Eye (tissue), 1 donor: ENCODE measurements at regions not wholly inside any gene's neighbourhood (a gene's known extent, or its start where the extent isn't known, plus 50 kb on each side); places are given as distances from the start of the nearest gene placed in this dataset.
"Not testable (repeated sequence)": the region's sequence is repeated elsewhere in the genome, so short reads cannot be mapped to it uniquely, and the experiment has no call there.

ENCODE experiments used
- DNase-seq: peaks from one replicate; pipeline ENCODE4 v3.0.0-alpha.2; 2015

DNA sequence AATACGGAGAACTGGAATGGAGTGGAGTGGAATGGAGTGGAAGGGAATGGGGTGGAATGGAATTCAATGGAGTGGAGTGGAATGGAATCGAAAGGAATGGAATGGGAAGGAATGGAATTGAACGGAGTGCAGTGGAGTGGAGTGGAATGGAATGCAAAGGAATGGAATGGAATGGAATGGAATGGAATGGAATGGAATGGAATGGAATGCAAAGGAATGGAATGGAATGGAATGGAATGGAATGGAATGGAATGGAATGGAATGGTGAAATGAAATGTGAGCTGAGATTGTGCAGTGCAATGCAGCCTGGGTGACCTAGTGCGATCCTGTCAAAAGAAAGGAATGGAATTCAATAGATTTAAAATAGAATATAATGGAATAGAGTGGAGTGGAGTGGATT lies 357.3 kb upstream of the WSB1 start:
- DNase-seq, result not testable (repeated sequence)

DNA sequence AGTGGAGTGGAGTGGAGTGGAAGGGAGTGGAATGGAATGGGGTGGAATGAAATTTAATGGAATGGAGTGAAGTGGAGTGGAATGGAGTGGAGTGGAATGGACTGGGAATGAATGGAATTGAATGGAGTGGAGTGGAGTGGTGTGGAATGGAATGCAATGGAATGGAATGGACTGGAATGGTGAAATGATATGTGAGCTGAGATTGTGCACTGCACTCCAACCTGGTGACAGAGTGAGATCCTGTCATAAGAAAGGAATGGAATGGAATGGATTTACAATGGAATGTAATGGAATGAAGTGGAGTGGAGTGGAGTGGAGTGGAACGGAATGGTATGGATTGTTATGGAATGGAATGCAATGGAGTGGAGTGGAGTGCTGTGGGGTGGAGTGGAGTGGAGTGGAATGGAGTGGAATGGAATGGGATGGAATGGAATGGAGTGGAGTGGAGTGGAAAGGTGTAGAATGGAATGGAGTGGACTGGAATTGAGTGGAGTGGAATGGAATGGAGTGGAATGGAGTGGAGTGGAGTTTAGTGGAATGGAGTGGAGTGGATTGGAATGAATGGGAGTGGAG lies 356.1 kb upstream of the WSB1 start:
- not testable (repeated sequence) for DNase-seq

DNA sequence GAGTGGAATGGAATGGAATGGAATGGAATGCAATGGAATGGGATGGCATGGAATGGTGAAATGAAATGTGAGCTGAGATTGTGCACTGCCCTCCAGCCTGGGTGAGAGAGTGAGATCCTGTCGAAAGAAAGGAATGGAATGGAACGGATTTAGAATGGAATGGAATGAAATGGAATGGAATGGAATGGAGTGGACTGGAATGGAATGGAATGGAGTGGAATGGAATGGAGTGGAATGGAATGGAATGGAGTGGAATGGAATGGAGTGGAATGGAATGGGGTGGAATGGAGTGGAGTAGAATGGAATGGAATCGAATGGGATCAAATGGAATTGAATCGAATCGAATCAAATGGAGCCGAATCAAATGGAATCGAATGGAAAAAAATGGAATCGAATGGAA lies 354.2 kb upstream of the WSB1 start:
- DNase-seq, result not testable (repeated sequence)

DNA sequence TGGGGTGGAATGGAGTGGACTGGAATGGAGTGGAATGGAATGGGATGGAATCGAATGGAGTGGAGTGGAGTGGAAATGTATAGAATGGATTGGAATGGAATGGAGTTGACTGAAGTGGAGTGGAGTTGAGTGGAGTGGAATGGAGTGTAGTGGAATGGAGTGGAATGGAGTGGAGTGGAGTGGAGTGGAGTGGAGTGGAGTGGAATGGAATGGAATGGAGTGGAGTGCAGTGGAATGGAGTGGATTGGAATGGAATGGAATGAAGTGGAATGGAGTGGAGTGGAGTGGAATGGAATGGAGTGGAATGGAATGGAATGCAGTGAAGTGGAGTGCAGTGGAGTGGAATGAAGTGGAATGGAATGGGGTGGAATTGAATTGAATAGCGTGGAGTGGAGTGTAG lies 353.3 kb upstream of the WSB1 start:
- not testable (repeated sequence) for DNase-seq

DNA sequence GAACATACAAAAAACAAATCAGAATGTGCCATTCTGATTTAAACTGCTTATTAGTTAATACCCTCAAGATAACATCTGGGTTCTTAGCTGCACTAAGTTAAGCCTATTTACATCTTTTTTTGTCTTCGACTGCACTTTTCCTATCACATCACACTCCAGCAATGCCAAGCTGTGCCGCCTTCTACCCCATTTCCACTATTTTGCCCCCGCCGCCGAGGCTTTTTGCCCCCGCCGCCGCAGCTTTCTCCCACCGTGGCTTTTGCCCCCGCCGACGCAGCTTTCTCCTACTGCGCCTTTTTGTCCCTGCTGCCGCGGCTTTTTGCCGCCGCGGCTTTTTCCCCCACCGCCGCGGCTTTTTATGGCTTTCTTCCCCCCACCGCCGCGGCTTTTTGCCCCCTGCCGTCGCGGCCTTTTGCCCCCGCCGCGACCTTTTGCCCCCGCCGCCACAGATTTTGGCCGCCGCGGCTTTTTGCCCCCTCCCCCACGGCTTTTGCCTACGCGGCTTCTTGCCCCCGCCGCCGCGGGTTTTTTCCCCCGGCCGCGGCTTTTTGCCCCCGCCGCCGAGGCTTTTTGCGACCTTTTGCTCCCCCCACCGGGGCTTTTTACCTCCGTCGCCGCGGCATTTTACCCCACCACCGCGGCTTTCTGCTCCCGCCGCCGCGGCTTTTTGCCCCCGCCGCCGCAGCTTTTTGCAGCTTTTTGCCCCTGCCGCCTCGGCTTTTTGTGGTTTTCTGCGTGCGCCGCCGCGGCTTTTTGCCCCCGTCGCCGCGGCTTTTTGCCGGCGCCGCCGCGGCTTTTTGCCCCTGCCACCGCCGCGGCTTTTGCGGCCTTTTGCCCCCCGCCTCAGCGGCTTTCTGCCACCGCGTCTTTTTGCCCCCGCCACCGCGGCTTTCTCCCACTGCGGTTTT lies 331.4 kb upstream of the WSB1 start:
- no peak for DNase-seq

DNA sequence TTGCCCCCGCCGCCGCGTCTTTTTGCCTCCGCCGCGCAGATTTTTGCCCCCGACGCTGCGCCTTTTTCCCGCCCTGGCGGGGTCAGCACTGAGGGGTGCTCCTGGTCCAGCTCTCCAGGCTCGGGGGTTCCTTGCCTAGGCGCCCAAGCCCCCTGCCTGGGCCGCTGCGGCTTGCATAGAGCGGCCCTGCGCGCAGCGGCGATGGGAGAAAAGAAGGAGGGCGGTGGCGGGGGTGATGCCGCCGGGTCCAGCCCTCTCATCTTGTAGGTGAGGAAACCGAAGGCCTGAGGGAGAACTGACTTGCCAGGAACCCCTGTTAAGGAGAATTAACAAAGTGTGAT lies 330.8 kb upstream of the WSB1 start:
- DNase-seq, result no peak

DNA sequence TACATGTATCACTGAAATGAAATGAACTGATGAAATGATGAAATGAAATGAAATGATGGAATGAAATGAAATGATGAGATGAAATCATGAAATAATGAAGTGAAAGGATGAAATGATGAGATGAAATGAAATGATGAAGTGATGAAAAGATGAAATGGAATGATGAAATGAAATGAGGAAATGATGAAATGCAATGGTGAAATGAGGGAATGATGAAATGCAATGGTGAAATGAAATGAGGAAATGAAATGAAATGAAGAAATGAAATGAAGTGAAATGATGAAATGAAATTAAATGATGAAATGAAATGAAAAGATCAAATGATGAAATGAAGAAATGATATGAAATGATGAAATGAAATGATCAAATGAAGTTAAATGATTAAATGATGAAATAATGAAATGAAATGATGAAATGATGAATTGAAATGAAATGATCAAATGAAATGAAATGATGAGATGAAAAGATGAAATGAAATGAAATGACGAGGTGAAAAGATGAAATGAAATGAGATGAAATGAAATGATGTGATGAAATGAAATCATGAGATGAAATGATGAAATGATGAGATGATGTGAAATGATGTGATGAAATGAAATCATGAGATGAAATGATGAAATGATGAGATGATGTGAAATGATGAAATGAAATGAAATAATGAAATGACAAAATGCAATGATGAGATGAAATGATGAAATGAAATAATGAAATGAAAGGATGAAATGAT lies 327.9 kb upstream of the WSB1 start:
- peak; percentile 12 for DNase-seq

DNA sequence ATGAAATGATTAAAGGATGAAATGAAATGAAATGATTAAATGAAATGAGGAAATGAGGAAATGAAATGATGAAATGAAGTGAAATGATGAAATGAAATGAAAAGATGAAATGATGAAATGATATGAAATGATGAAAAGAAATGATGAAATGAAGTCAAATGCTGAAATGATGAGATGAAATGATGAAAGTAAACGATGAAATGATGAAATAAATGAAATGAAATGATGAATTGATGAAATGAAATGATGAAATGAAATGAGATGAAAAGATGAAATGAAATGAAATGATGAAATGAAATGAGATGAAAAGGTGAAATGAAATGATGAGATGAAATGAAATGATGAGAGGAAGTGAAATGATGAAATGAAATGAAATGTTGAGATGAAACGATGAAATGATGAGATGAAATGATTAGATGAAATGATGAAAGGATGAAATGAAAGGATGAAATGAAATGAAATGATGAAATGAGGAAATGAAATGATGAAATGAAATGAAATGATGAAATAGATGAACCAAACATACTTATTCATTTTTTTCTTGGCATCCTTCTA lies 327.2 kb upstream of the WSB1 start:
- DNase-seq, result peak; percentile 11

DNA sequence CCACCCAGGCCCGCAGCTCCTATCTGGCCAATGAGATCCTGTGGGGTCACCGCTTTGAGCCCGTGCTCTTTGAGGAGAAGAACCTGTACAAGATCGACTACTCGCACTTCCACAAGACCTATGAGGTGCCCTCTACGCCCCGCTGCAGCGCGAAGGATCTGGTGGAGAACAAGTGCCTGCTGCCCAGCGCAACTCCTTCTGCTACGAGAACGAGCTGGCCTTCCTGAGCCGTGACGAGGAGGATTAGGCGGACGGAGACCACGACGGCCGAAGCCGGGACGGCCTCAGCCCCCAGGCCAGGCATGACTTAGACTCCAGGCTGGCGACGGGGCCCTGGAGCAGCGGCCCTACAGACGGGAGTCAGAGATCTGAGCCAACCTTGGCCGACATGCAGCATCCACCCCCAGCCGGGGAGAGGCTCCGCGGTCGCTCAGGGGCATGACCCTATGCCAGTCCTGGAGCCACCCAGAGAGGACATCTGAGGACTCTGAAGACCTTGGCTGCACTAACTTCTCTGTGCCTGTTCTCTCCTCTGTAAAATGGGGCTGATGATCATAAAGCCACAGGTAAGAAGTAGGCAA lies 312.0 kb upstream of the WSB1 start:
- DNase-seq, result not testable (repeated sequence)

DNA sequence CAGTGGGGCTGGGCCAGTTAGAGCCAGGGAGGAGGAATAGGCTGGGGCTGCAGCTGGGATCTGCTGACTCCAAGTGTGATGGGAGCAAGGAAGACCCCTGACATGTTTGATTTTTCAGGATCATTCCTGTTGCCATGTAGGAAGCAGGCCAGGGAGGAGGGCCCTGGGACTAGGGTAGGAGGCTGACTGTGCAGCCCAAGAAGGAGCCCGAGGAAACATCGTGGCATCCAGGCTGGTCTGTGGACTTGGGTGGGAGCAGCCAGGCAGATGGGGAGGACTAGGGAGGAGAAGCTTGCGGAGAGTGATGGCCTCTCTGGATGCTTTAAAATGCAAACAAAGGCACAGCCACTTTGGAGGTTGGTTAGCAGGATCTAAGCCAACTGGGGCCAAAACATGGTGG lies 311.4 kb upstream of the WSB1 start:
- not testable (repeated sequence) for DNase-seq

DNA sequence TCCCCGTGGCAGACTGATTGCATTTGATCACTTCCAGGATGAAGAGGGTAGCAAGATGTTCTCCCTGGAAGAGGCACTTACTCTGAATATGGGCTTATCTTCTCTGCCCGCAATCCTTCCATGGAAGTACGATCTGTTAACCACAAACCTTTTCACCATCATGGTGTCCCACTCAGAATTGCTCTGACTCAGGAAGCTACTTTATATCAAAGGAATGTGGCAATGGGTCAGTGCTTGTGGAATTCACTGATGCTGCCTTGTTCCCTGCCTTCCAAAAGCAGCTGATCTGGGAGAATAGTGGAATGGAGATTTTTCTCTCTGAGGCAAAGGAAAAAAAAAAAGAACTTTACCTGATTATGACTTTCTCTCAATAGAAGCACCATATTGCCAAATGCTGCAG lies 306.1 kb upstream of the WSB1 start:
- not testable (repeated sequence) for DNase-seq

DNA sequence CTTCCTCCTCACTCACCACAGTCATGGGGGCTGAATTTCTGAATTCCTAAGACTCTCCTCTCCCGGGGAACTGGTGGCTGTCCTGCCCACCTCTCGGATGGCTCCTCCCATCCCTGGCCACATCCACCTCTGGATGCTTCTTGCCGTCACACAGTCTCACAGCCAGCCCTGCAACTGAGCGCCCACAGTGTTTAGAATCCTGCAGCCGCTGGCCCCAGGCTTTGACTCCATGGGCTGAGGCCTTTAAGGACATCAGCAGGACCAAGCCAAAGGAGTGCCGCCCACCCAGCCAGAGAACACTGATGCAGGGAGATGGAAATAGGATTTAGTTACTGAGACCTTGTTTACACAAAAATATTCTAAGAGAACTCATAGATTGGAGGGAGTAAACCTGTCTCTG lies 299.3 kb upstream of the WSB1 start:
- DNase-seq, result not testable (repeated sequence)

DNA sequence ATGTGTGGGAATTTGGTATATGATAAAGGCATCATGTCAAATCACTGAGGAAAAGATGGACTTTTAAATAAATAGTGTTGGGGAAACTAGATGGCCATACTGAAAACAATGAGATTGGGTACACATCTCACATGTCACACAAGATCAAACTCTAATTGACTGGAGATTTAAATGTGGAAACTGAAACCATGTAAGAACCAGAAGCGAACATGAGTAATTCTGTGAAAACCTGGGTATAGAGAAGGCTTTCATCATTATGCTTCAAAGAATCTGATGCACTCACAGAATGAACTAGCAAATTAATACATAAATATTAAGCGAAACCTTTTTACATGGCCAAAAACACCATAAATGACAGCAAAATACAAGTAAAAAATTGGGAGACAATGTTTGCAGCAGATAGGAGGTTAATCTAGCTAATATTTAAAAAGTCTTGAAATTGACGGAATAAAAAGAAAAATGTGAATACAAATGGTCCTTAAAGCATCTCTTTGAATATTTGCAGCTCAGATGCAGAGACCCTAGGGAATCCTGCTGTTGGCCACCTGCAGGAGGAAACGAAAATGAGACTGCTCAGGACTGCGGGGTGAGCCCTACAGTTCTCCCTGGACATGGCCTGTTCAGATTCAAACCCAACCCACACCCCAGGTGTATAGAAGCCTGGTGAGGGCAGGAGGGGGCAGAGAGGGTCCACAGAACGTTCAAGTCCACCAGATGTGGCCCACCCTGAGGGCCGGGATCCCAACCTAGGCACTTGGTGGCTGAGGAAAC lies 297.6 kb upstream of the WSB1 start:
- not testable (repeated sequence) for DNase-seq

DNA sequence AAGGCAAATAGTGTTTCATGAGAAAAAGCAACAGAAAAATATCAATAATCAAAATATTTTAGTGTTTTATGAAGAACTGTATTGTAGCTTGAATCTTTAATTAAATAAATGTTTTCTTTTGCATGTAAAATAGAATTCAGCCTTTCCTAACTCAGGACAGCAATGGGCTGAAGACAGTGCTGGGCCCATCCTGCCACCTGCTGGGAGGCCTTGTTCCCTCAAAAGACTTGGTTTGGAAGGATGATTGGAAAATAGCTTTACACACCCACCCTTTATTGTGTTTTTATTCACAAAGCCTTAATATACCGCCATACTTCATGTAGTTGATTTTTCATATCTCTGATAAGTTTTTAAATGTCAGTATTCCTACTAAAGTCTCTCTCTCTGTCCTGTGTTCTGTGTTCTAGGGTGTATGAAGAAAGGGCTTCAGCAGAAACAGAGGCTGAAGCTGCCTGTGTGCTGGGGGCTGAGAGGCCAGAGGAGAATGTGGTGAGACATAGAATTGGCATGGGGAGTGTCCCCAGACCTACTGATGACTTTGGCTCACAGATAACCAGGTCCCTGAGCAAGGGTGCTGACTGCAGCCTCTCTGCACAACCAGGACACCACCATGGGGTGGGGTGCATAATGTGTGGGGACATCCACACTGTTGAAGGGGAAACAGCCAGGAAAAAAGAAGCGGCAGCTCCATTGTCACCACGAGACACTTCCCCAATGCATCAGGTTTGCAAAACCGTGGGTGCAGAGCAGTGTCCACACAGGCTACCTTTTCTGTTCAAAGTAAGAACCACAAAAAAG lies 286.0 kb upstream of the WSB1 start:
- DNase-seq, result not testable (repeated sequence)

DNA sequence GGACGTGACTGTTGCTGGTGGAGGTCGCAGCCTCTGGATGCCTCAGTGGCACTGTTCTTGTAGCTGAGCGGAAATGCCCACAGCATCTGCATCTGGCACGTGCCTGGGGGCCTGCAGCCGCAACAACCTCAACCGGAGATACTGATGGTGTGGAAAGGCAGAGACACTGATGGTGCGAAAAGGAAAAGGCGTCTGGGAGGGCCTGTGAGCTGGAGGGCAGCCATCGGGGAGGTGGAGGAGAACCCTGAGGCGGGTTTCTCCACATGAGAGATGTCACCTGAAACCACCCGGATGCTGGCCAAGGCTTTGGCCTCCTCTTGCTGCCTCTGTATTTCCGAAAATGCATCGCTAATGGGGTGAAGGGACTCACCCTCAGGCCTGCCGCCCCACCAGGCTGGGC lies 284.8 kb upstream of the WSB1 start:
- DNase-seq, result no peak

DNA sequence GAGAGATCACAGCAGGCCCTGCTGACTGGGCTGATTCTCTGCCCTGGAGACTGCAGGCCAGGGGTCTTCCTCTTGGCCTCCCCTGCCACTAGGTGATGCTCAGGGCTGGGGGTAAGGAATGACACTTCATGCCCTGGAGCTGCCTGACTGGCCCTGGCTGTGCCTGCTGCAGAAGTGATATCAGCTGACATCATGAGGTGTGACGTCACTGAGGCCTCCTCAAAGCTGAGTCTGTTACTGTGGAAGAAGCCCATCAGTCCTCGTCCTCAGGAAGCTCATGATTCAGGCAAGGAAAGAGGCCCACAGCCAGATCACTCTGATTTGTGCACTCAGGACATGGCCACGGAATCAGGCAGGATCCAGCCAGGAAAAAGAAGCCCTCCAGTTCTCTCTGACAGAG lies 283.8 kb upstream of the WSB1 start:
- DNase-seq, result not testable (repeated sequence)

DNA sequence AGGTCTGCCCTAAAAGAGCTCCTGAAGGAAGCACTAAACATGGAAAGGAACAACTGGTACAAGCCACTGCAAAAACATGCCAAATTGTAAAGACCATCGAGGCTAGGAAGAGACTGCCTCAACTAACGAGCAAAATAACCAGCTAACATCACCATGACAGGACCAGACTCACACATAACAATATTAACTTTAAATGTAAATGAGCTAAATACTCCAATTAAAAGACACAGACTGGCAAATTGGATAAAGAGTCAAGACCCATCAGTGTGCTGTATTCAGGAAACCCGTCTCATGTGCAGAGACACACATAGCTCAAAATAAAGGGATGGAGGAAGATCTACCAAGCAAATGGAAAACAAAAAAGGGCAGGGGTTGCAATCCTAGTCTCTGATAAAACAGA lies 263.4 kb upstream of the WSB1 start:
- not testable (repeated sequence) for DNase-seq

DNA sequence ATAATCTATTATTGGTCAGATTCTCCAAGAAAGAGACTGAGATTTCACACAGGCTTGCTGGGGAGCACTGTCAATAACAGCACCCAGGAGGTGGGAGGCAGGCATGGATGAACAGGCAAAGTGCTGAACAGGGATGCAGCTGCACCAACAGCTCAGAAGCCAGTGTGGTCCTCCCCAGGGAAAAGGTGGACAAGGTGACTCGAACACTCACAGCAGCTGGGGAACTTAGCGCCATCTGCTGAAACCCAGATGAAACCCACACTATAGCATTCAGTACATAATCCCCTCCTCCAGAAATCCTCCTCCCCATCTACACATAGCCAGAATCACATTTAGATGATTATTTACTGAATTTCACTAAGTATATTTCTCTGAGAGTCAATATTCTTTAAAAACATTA lies 255.2 kb upstream of the WSB1 start:
- DNase-seq, result no peak

DNA sequence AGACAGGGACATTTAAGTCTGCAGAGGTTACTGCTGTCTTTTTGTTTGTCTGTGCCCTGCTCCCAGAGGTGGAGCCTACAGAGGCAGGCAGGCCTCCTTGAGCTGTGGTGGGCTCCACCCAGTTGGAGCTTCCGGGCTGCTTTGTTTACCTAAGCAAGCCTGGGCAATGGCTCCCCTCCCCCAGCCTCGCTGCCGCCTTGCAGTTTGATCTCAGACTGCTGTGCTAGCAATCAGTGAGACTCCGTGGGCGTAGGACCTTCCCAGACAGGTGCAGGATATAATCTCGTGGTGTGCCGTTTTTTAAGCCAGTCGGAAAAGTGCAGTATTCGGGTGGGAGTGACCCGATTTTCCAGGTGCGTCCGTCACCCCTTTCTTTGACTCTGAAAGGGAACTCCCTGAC lies 248.9 kb upstream of the WSB1 start:
- DNase-seq, result not testable (repeated sequence)

DNA sequence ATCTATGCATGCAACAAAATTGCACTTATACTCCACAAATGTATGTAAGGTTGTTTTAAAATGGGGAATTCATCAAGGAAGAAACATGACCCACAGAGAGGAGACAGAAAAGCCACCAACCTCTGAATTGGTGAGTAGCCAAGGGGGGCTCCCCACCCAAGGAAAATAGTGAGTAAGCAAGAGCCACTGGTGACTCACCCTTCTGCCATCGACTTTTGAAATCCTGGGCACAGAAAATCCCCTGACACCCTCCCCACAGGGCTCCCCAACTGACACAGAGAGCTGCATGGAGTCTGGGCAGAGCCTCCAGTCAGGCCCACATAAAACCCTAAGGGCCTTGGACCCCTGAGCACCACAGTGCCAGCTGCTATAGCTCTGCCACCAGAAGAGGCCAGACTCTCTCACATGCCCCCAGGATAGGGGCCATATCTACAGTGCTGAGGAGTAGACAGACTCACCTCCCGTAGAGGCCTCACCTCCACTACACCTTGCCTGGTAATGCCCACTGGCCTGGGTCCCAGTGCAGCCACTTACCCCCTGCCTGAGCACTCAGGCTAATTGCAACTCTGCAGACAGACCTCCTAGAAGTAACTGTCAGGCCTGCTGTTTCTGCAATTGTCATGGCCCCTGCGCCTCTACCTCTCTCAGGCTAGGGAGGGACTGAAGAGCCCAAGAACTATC lies 244.7 kb upstream of the WSB1 start:
- DNase-seq, result no peak

DNA sequence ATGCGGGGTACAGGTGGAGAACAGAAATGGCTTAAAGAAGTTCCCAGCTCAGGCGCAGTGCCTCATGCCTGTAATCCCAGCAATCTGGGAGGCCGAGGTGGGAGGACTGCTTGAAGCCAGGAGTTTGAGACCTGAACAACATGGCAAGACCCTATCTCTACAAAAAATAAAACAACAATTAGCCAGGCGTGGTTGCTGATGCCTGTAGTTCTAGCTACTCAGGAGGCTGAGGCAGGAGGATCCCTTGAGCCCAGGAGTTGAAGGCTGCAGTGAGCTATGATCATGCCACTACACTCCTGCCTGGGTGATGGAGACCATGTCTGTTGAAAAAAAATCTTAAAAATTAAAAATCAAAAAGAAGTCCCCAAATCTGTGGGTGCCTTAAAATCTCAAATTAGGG lies 228.3 kb upstream of the WSB1 start:
- DNase-seq, result no peak
